ENCODE measurements at regions not wholly inside any gene's neighbourhood (a gene's known extent, or its start where the extent isn't known, plus 50 kb on each side); places are given as distances from the start of the nearest gene placed in this dataset.

GRCh38 chr3:28758115-28758514 is 409.5 kb upstream of the AZI2 start:
- TF ChIP-seq CTCF (conservative IDR thresholded peaks at IDR 0.05; ENCODE audit: low read depth in 2 of 2) (no peak), REST (IDR thresholded peaks at IDR 0.05; ENCODE audit: unreplicated experiment) (no peak), ZNF114 (CRISPR knock-in tag; IDR thresholded peaks at IDR 0.05) (no peak), EZH2phosphoT487 (IDR thresholded peaks at IDR 0.05; ENCODE audit: unreplicated experiment) (no peak), STAT1 (IDR thresholded peaks at IDR 0.05; ENCODE audit: unreplicated experiment) (no peak), EZH2 (IDR thresholded peaks at IDR 0.05; ENCODE audit: low read depth, unreplicated experiment) (no peak), POLR2AphosphoS5 (IDR thresholded peaks at IDR 0.05; ENCODE audit: low read depth) (no peak), ZNF331 (CRISPR knock-in tag; IDR thresholded peaks at IDR 0.05; ENCODE audit: low read depth) (no peak), CREB1 (CRISPR knock-in tag; IDR thresholded peaks at IDR 0.05; ENCODE audit: low read depth) (no peak), ETS1 (IDR thresholded peaks at IDR 0.05) (no peak), ZNF462 (CRISPR knock-in tag; IDR thresholded peaks at IDR 0.05) (no peak)
